PFSK-1 (cell line): ENCODE measurements at regions not wholly inside any gene's neighbourhood (a gene's known extent, or its start where the extent isn't known, plus 50 kb on each side); places are given as distances from the start of the nearest gene placed in this dataset.

Experiments used
- FOXP2 ChIP-seq: optimal IDR thresholded peaks from 2 replicates; pipeline ENCODE3; 2011; ENCODE audit warnings: borderline replicate concordance, control low read depth, inconsistent platforms; ENCODE audit not compliant: insufficient read depth; ENCODE audit errors: extremely low read length, extremely low read depth
- POLR2AphosphoS5 ChIP-seq: IDR thresholded peaks from 2 replicates; pipeline ENCODE4 v1.6.1; 2012; ENCODE audit warnings: low read depth, mild to moderate bottlenecking, control low read depth, low read length, moderate library complexity
- REST ChIP-seq, 2 experiments: IDR thresholded peaks; 2 replicates each; pipeline versions ENCODE4 v1.6.1 to v1.8.0; 2011 to 2012; ENCODE audit warnings: low read depth in 2 of 2, low read length in 2 of 2, control low read depth in 1 of 2, inconsistent platforms in 1 of 2, mild to moderate bottlenecking in 1 of 2, moderate library complexity in 1 of 2; ENCODE audit not compliant: insufficient read depth in 1 of 2
- SIN3A ChIP-seq: IDR thresholded peaks from 2 replicates; pipeline ENCODE4 v1.6.1; 2012; ENCODE audit warnings: mild to moderate bottlenecking, low read length, moderate library complexity, borderline replicate concordance; ENCODE audit not compliant: insufficient read depth
- TAF1 ChIP-seq: IDR thresholded peaks from 2 replicates; pipeline ENCODE4 v1.6.1; 2012; ENCODE audit warnings: low read length, control low read depth, borderline replicate concordance; ENCODE audit not compliant: insufficient read depth

DNA sequence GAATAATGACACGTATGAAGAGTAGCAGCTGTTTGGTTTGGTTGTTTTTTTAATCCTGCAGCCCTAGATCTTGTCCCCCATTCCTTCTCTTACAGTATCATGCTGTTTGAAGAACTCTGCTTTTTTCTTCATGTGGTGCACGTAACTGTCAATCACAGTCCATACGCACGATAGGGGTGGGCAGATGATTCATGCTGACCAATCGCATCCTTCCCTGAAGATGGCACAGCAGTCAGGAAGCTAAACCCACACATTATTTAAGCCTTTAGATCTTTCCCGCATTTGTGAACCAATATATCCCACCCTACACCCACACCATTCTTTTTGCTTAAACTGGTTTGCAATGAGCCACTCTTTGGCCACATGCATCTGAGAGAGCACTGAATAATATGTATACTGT, 158.9 kb upstream of the PLEKHA5 start:
- TF ChIP-seq SIN3A: no peak
- no peak for TF ChIP-seq POLR2AphosphoS5
- no peak for TF ChIP-seq TAF1
- TF ChIP-seq FOXP2: no peak
- TF ChIP-seq REST (IDR thresholded peaks at IDR 0.05; ENCODE audit: insufficient read depth in 1 of 2, low read depth in 2 of 2, low read length in 2 of 2): no peak

GRCh38 chr12:18971932-18972331, 157.6 kb upstream of the PLEKHA5 start:
- TF ChIP-seq POLR2AphosphoS5: no peak
- no peak for TF ChIP-seq TAF1

GRCh38 chr12:18975933-18976332, 153.6 kb upstream of the PLEKHA5 start:
- TF ChIP-seq FOXP2 (no peak), TAF1 (no peak), REST (IDR thresholded peaks at IDR 0.05; ENCODE audit: insufficient read depth in 1 of 2, low read depth in 2 of 2, low read length in 2 of 2) (no peak), POLR2AphosphoS5 (no peak)

DNA sequence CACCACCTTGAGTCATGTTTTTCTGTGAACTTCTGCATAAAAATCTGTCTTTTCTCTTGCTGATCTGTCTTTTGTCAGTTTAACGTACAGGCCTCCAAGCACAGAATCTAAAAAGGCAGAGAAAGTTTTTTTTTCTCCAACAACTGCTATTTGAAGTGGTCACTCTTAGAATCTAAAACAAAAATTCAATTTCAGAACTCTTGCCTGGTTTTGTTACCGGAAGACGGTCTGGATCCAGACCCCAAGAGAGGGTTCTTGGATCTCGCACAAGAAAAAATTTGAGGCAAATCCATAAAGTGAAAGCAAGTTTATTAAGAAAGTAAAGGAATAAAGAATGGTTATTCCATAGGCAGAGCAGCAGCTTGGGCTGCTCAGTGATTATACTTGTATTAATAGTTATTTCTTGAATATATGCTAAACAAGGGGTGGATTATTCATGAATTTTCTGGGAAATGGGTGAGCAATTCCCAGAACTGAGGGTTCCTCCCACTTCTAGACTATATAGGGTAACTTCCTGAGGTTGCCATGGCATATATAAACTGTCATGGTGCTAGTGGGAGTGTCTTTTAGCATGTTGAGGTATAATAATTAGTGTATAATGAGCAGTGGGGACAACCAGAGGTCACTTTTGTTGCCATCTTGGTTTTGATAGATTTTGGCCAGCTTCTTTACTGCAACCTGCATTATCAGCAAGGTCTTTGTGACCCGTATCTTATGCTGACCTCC, 150.0 kb upstream of the PLEKHA5 start:
- TF ChIP-seq SIN3A: no peak
- no peak for TF ChIP-seq TAF1
- TF ChIP-seq POLR2AphosphoS5: no peak
- no peak for TF ChIP-seq FOXP2
- no peak for TF ChIP-seq REST (IDR thresholded peaks at IDR 0.05; ENCODE audit: insufficient read depth in 1 of 2, low read depth in 2 of 2, low read length in 2 of 2)

DNA sequence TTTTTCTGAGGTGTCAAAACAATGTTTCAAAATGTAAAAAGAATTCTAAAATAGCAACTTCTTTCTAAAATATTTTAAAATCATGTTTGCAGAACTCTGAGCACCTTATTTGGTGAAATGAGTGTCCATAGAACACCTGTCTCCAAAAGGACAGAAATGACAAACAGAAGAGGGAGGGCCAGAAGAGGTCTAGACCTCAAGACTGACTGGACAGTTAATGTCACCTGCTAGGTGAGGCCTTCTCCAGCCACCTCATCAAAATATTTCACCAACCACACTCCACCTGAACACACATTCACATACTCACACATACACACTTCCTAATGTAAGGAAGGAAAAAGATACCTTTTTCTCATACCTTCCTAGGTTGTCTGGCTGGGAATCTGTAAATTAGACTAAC, 147.8 kb upstream of the PLEKHA5 start:
- TF ChIP-seq POLR2AphosphoS5: no peak
- TF ChIP-seq FOXP2: no peak
- no peak for TF ChIP-seq TAF1
- TF ChIP-seq REST (IDR thresholded peaks at IDR 0.05; ENCODE audit: insufficient read depth in 1 of 2, low read depth in 2 of 2, low read length in 2 of 2): no peak
- TF ChIP-seq SIN3A: no peak
